Testis (tissue), 2 donors: ENCODE measurements at regions not wholly inside any gene's neighbourhood (a gene's known extent, or its start where the extent isn't known, plus 50 kb on each side); places are given as distances from the start of the nearest gene placed in this dataset.

Experiments
- DNase-seq: peaks from one replicate; pipeline ENCODE4 v3.0.0-alpha.2; 2019
- H3K27ac ChIP-seq, 2 donors: fragments of 200-600 bp; sonication (generic); one replicate each; pipeline ENCODE4 v1.5.1; 2019
- H3K27me3 ChIP-seq: fragments of 200-600 bp; sonication (generic); one replicate; pipeline ENCODE4 v1.5.1; 2019
- H3K36me3 ChIP-seq: fragments of 200-600 bp; sonication (generic); one replicate; pipeline ENCODE4 v1.5.1; 2017; ENCODE audit warnings: low read depth; ENCODE audit errors: missing control alignments
- H3K4me1 ChIP-seq: fragments of 200-600 bp; sonication (generic); one replicate; pipeline ENCODE4 v1.5.1; 2019
- H3K4me3 ChIP-seq, 2 donors: fragments of 200-600 bp; sonication (generic); one replicate each; pipeline ENCODE4 v1.5.1; 2017 to 2019
- H3K9me3 ChIP-seq: fragments of 200-600 bp; sonication (generic); one replicate; pipeline ENCODE4 v1.5.1; 2017
- POLR2A ChIP-seq: fragments of 450-650 bp; IDR thresholded peaks from one replicate; pipeline ENCODE4 v1.6.1; 2017; ENCODE audit warnings: antibody characterized with exemption, mild to moderate bottlenecking, moderate library complexity
- WGBS, 2 donors: methylation state at CpG; one replicate each; pipeline ENCODE4 v1.1.5; 2018; 5-methylcytosine and 5-hydroxymethylcytosine counted together
- intact Hi-C: fragments of 100-400 bp; cut with DNase I; formaldehyde crosslinking; loops from one replicate; pipeline ENCODE4 v1.15.1; 2023; ENCODE audit warnings: low total_unique reads
- TF ChIP-seq, protein P1 (sequence below), 3 experiments: fragments of 450-650 bp in 2 of 3; fragments of 200-600 bp in 1 of 3; sonication (generic) in 1 of 3; IDR thresholded peaks; one replicate each; pipeline ENCODE4 v1.5.1; 2016 to 2019; ENCODE audit warnings: antibody characterized with exemption in 3 of 3, mild to moderate bottlenecking in 2 of 3, moderate library complexity in 1 of 3

DNA sequence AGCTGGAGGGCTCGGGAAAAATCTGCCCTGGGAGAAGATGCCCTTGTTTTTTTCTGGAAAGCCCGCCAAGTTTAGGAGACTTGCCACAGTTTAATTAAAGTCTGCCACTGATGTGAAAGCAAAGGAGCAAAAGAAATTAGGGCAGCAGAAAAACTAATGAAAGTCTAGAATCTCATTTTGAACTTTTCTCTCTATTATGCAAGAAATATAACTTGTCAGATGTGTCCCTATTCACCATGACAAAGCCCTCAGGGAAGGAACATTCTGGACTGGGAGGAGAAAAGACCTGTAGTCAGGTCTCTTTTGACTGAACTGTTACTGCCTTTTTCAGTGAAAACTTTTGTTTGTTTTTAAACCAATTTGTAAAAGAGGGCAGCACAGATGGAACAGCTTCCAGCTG is 715.5 kb downstream of the SORCS3 start:
- intact Hi-C loops = no loop called here
- H3K27me3 ChIP-seq = no peaks in the 10 kb centered on the region
- H3K36me3 ChIP-seq = no peaks in the 10 kb centered on the region
- DNase-seq = no peak
- no peaks in the 10 kb centered on the region for H3K9me3 ChIP-seq
- no peaks in the 10 kb centered on the region for H3K4me1 ChIP-seq
- H3K27ac ChIP-seq = no peak overlapping the region
- WGBS, 2 donors = 72 to 89% methylated on average over 2 of the region's 2 CpGs
- no peak for TF ChIP-seq POLR2A
- TF ChIP-seq, protein P1, sequence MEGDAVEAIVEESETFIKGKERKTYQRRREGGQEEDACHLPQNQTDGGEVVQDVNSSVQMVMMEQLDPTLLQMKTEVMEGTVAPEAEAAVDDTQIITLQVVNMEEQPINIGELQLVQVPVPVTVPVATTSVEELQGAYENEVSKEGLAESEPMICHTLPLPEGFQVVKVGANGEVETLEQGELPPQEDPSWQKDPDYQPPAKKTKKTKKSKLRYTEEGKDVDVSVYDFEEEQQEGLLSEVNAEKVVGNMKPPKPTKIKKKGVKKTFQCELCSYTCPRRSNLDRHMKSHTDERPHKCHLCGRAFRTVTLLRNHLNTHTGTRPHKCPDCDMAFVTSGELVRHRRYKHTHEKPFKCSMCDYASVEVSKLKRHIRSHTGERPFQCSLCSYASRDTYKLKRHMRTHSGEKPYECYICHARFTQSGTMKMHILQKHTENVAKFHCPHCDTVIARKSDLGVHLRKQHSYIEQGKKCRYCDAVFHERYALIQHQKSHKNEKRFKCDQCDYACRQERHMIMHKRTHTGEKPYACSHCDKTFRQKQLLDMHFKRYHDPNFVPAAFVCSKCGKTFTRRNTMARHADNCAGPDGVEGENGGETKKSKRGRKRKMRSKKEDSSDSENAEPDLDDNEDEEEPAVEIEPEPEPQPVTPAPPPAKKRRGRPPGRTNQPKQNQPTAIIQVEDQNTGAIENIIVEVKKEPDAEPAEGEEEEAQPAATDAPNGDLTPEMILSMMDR (IDR thresholded peaks at IDR 0.05) = no peak
- H3K4me3 ChIP-seq = no peak overlapping the region

DNA sequence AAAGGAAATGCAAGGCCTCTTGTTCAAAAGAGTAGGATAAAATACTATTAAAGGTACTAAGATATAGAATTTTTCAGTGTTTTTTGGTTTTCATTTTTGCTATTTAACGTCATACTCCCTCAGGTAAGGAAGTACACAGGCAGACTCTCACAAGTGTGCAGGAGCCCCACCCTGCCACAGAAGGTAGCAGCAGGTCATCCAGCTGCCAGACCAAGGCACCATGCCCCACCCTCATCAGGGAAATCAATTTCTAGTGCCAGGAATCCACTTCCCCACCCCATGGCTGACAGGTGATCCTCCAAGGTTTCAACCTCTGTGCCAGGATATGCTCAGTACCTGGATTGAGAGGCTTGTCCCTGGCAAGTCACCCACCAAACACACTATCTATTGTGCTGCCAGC is 712.9 kb downstream of the SORCS3 start:
- H3K36me3 ChIP-seq = no peaks in the 10 kb centered on the region
- no peaks in the 10 kb centered on the region for H3K9me3 ChIP-seq
- WGBS, 2 donors = 86 to 97% methylated on average over 1 of the region's 1 CpG
- no peak for TF ChIP-seq POLR2A
- TF ChIP-seq, protein P1 (IDR thresholded peaks at IDR 0.05) = no peak
- H3K27ac ChIP-seq = no peak overlapping the region
- intact Hi-C loops = no loop called here
- H3K4me1 ChIP-seq = no peaks in the 10 kb centered on the region
- no peaks in the 10 kb centered on the region for H3K27me3 ChIP-seq
- DNase-seq = no peak
- no peak overlapping the region for H3K4me3 ChIP-seq

DNA sequence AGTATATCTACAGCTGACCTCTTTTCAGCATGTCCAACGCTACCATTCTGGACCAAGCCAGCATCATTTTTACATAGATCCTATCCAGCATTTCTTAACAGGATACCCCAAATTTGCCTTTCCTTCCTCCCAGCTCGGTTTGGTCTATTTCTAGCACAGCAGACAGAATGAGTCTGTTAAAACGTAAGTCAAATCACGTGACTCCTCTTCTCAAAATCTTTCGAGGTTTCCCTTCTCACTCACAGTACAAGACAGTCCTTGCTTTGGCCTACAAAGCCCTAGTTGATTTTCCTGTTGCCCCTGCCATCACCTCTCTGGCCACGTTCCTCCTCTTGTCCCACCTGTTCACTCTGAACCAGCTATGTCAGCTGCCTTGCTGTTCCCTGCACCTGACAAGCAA is 711.7 kb downstream of the SORCS3 start:
- Histone ChIP-seq H3K27me3 (no peaks in the 10 kb centered on the region), H3K9me3 (no peaks in the 10 kb centered on the region), H3K36me3 (no peaks in the 10 kb centered on the region), H3K4me3 (no peak overlapping the region), H3K4me1 (no peaks in the 10 kb centered on the region), H3K27ac (no peak overlapping the region)
- intact Hi-C loops = no loop called here
- no peak for TF ChIP-seq POLR2A
- TF ChIP-seq, protein P1 (IDR thresholded peaks at IDR 0.05) = no peak
- no peak for DNase-seq
- 88 to 91% methylated on average over 6 of the region's 6 CpGs for WGBS, 2 donors

DNA sequence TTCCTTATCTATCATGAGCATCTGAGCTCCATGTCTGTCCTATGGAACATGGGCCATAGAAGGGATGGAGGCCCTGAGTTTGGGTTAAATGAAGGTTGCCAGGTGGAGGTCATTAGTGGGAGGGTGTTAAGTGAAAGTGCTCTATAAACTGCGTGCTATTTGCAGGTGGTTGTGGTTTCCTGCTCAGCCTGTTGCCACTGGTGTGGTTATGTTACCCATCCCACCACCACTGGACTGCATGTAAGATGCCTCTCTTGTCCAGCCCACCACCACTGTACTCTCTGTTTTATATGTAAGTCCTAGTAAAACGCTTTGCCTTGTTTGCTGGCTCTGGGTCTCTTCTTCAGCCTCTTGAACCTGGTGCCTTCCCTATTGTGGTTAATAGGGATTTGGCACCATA is 711.2 kb downstream of the SORCS3 start:
- Histone ChIP-seq H3K27ac (no peak overlapping the region), H3K27me3 (no peaks in the 10 kb centered on the region), H3K4me3 (no peak overlapping the region), H3K4me1 (no peaks in the 10 kb centered on the region), H3K9me3 (no peaks in the 10 kb centered on the region), H3K36me3 (no peaks in the 10 kb centered on the region)
- WGBS, 2 donors = 80 to 92% methylated on average over 2 of the region's 2 CpGs
- intact Hi-C loops = no loop called here
- no peak for TF ChIP-seq POLR2A
- TF ChIP-seq, protein P1 (IDR thresholded peaks at IDR 0.05) = no peak
- no peak for DNase-seq

DNA sequence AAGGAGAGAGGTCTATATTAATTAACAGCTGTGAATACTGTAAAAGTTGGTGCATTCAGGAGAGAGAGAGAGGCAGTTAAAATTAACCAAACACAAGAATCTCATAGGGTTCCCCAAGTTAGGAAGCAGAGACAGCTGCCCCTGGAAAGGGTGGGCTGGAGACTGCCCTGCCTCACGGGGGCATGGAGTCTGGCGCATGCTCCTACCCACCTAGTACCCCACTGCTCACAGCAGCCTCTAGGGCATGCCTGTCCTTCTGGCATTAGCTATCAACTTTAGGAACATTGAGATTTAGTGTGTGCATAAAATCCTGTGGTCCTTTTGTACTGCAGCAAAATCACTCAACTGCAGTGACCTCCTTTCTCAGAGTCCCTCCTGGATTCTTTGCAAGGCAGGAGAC is 710.1 kb downstream of the SORCS3 start:
- DNase-seq = no peak
- WGBS, 2 donors = 60 to 79% methylated on average over 1 to 2 of the region's 2 CpGs
- intact Hi-C loops = no loop called here
- Histone ChIP-seq H3K9me3 (no peaks in the 10 kb centered on the region), H3K36me3 (no peaks in the 10 kb centered on the region), H3K4me1 (no peaks in the 10 kb centered on the region), H3K4me3 (no peak overlapping the region), H3K27me3 (no peaks in the 10 kb centered on the region), H3K27ac (no peak overlapping the region)
- no peak for TF ChIP-seq POLR2A
- TF ChIP-seq, protein P1 (IDR thresholded peaks at IDR 0.05) = no peak
